ENCODE measurements at regions not wholly inside any gene's neighbourhood (a gene's known extent, or its start where the extent isn't known, plus 50 kb on each side); places are given as distances from the start of the nearest gene placed in this dataset.

DNA sequence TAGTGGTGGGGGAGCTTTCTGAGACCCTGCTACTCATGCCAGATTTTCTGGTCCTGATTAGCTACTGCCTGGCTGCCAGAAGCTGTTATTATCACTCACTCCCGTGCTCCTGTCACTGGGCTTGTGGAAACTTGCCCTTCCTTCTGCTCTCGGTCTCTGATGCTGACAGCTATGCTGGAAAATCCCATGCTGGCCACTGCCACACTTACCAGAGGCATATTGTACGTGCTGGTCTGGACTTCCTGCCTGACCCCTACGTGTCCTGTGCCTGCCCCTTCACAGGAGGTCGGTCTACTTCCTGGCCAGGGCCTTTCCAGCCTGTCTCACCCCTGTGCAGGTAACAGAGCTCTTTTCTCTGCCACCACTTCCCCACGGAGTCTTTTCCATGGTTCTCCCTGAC is 149.4 kb upstream of the PLEKHG7 start:
- H3K4me3 ChIP-seq (ENCODE audit: low read depth, low read length), result no peak overlapping the region
- TF ChIP-seq, protein P1, sequence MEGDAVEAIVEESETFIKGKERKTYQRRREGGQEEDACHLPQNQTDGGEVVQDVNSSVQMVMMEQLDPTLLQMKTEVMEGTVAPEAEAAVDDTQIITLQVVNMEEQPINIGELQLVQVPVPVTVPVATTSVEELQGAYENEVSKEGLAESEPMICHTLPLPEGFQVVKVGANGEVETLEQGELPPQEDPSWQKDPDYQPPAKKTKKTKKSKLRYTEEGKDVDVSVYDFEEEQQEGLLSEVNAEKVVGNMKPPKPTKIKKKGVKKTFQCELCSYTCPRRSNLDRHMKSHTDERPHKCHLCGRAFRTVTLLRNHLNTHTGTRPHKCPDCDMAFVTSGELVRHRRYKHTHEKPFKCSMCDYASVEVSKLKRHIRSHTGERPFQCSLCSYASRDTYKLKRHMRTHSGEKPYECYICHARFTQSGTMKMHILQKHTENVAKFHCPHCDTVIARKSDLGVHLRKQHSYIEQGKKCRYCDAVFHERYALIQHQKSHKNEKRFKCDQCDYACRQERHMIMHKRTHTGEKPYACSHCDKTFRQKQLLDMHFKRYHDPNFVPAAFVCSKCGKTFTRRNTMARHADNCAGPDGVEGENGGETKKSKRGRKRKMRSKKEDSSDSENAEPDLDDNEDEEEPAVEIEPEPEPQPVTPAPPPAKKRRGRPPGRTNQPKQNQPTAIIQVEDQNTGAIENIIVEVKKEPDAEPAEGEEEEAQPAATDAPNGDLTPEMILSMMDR (conservative IDR thresholded peaks at IDR 0.05; ENCODE audit: low read depth, low read length), result no peak
- no peak for DNase-seq (ENCODE audit: low read depth)

DNA sequence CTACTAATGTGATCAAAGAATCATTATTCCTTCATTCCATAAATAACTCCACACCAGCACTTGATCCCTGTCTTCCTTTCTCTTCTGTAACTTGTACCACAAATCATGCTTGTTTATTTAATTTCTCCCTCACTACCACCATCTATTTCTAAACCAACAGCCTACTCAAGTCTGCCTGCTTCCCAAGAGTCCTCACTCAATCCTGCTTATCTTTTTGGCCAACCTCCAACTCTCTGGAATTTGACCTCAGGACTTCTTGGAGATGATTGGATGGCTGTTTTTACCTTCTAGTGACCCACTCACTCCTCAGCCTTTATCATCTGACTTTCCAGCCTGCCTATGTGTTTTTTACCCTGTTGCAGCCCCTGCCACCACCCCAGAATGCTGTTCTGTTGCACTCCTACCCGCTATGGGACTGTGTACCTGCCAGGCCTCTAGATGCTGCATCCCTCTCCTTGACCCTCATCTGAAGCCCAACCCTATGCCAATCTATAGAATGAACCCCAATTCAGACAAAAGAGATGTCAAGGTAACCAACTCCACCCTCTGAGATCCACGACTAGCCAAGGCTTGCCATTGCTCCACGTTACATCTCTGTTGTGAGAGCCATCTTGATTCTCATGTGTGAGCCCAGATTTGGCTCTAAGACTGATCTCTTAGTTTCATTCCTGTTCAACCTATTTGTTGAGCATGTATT is 150.2 kb upstream of the PLEKHG7 start:
- H3K4me3 ChIP-seq (ENCODE audit: low read depth, low read length), result no peak overlapping the region
- DNase-seq (ENCODE audit: low read depth), result no peak
- TF ChIP-seq, protein P1 (conservative IDR thresholded peaks at IDR 0.05; ENCODE audit: low read depth, low read length), result no peak

DNA sequence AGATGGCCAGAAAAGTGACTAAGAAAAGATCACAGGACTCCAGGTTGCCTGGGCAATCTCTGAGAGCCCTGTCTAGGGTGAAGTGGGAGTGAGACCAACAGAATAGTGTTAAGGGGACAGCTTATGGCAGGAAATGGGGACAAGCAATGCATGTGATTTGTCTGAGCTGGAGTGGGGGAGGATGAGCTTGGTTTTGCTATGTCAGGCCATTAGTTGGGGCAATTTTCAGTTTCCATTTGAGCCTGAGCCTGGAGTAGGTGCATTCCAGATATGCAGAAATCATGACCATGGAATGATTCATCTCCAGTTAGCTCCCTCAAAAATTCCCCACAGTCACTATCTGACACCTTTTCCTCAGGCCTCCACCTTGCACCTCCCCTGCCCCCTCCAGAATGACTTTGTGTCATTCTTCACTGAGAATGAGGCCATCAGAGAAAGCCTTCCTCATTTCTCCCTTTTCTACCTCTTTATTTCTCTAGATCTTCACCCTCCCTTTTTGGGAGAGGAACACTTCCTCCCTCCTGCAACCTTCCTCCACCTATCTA is 150.9 kb upstream of the PLEKHG7 start:
- TF ChIP-seq, protein P1 (conservative IDR thresholded peaks at IDR 0.05; ENCODE audit: low read depth, low read length), result no peak
- no peak overlapping the region for H3K4me3 ChIP-seq (ENCODE audit: low read depth, low read length)
- peak; percentile 55 for DNase-seq (ENCODE audit: low read depth)

DNA sequence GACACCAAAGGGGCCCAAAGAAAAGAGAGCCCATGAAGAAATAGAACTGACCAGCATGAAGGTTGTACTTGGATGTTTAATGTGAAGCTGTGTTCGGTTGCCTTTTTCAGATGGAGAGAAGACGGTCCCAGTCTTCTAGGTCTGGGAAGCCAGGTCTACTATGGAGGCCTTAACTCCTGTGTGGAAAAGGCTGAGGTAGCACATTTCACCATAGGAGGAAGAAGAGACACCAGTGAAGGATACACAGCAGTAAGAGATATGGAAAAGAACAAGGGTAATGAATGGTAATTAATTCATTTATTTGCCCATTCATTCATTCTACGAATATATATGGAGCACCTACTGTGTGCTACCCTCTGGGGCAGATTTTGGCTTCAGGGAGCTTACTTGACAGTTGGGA is 151.6 kb upstream of the PLEKHG7 start:
- TF ChIP-seq, protein P1 (conservative IDR thresholded peaks at IDR 0.05; ENCODE audit: low read depth, low read length), result no peak
- no peak overlapping the region for H3K4me3 ChIP-seq (ENCODE audit: low read depth, low read length)
- no peak for DNase-seq (ENCODE audit: low read depth)

DNA sequence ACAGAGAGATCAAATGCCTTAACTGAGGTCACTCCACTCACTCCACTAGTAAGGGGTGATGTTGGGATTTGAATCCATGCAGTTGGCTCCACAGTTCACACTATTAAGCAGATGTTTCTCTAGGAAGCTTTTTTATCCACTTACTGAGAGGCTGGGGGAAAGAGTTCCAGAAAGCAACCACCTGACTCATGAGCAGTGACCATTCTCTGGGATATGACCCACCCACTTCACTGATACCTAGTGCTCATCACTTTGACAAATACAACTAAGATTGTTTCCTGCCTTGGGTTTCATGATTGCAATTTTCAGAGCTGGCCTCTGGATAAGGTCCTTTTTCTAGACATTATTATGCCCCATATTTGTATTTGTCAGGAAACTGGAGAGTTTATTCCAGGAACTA is 152.1 kb upstream of the PLEKHG7 start:
- DNase-seq (ENCODE audit: low read depth), result no peak
- no peak overlapping the region for H3K4me3 ChIP-seq (ENCODE audit: low read depth, low read length)
- TF ChIP-seq, protein P1 (conservative IDR thresholded peaks at IDR 0.05; ENCODE audit: low read depth, low read length), result no peak

DNA sequence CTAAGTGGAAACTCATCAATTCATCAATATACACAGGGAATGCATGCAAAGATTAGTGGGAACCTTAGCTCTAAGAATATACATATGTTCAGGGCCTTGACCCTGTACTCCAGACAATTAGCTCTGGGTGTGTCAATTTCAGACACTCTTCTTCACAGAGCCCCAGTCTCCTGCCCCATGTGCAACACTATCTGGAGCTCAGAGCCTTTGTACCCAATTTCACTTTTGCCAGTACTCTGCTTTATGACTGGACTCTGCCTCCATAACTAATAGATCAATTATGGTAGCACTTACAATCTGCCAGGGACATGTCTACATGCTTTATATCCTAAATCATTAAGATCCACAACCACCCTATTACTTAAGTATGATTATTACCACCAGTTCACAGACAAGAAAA is 152.5 kb upstream of the PLEKHG7 start:
- H3K4me3 ChIP-seq (ENCODE audit: low read depth, low read length), result no peak overlapping the region
- DNase-seq (ENCODE audit: low read depth), result no peak
- TF ChIP-seq, protein P1 (conservative IDR thresholded peaks at IDR 0.05; ENCODE audit: low read depth, low read length), result no peak

DNA sequence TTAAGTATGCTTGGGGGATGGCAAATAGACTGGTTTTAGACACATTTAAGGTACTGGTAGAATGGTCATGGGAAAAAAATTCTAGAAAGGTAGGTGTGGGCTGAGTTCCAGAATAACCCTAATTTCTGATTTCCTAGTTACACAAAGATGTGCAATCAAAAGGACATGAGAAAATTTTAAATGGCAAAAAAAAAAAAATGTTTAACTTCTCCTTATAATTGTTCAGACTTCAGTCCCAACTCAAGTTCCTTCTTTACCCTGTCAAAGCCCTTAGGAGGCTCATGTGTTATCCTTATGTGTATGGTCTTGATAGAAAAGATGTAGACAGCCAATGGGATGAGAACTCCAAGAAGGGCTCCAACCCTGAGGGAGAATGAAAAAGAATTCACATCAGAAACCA is 153.3 kb upstream of the PLEKHG7 start:
- DNase-seq (ENCODE audit: low read depth), result no peak
- TF ChIP-seq, protein P1 (conservative IDR thresholded peaks at IDR 0.05; ENCODE audit: low read depth, low read length), result no peak
- H3K4me3 ChIP-seq (ENCODE audit: low read depth, low read length), result no peak overlapping the region
